Stimulated activated CD4-positive, alpha-beta T cell treated with anti-CD3 and anti-CD28 coated beads, Interleukin-4, amount 100 ng/mL, for 1 hour (primary cell): ENCODE measurements at regions not wholly inside any gene's neighbourhood (a gene's known extent, or its start where the extent isn't known, plus 50 kb on each side); places are given as distances from the start of the nearest gene placed in this dataset.

Experiments used
- DNase-seq: peaks from one replicate; pipeline ENCODE4 v3.0.0-alpha.2; 2020

DNA sequence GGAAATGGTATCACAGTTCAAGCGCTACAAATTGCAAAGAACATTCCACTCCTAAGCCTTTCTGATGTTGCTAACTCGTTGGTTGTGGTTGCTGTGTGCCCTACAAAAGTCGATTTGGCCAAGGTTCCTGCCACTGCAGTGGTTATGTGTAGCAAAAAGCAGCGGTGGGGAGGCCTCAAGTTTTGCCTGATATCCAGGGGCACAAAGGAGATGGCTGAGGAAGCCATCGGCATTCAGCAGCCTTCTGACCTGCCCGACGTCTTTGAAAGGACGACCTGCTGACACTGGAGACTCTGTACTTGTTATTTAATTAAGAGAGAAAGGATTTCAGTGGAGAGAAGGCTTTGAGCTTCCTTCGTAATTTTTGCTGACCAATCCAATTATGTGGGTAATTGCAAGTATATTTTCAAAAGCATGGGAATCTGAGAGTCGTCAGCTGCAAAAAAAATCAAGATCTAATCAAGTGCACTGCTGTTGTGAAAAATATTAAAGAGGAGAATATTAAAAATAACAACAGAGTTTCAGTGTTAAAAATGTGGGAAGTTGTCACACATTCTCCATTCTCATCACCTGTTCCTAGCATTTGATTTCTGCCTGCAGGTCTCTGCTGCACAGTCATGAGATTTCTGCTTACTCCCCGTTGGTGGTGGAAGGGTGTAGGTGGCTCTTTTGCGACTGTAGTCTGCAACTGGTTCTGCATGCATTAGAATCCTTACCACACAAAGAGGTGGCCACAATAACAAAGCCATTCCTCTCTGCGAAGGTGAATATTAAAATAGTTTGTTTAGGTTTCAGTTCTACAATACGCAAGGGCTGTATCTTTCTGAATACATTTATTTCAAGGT is 319.2 kb downstream of the IRX2 start:
- no peak for DNase-seq

DNA sequence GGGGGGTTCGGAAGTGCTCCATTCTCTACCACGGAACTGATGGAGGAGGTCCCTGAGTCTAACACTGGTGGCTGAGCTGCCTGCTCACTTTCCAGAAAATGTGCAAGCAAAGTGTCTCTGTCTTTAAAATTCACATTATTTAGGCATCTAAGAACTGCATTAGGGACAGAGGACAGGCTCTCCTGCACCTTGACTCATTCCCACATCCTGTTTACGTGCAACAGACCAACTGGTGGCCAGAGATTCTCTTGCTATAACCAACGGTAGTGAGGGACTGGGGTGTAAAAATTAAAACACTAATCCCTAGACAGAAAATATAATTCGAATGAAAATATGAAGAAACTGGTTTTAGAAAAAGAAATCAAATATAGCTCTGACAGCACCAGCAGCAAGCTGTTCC is 320.9 kb downstream of the IRX2 start:
- no peak for DNase-seq

DNA sequence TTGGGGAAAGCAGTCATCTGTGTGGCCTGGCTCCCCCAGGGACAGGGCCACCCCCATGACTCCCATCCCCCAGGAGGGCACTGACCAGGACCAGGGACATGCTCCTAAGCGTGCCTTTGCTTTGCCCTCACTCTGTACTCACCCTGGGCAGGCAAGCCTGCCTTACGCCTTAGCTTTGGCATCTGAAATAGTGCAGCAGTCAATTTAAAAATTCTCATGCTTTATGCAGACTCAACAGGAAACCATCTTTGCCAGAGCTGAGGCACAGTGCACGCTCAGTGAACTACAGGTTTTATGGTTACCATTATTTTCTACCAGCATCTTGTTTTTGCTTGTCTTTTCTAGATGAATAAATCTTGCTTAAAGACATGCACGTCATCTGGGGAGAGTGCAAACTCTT is 323.5 kb downstream of the IRX2 start:
- DNase-seq, result no peak

DNA sequence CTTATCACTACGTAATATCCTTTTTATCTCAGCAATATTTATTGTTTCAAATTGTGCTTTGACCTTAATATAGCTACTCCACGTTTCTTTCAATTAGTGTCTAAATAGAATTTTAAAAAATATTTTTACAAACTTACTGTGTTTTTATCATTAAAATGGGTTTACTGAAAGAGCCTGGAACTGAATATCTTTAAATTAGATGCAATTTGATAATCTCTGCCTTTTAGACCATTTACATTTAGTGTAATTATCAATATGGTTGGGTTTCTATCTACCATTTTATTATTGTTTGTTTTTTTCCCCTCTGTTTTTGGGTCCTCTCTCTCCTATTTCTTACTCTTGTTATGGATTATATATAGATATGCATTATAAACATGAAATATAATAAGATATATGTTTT is 327.8 kb downstream of the IRX2 start:
- DNase-seq, result no peak

DNA sequence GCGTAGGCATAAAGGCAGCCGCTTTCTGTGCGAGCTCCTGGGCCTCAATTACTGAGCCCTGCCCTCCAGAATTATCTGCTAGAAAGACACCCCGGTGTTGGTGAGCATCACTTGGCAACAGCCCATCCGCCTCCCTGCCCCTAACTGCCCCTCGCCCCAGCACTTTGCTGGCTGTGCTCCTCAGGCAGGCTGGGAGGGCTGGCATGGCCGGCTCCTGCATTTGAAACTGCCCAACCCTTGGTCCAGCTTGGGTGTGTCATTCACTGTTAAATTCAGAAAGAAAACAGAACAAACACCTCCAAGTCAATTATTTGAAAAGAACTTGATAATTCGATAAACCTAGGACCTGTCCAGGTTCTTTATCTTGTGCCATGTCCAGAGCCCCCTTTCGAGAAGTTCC is 334.2 kb downstream of the IRX2 start:
- DNase-seq, result no peak

DNA sequence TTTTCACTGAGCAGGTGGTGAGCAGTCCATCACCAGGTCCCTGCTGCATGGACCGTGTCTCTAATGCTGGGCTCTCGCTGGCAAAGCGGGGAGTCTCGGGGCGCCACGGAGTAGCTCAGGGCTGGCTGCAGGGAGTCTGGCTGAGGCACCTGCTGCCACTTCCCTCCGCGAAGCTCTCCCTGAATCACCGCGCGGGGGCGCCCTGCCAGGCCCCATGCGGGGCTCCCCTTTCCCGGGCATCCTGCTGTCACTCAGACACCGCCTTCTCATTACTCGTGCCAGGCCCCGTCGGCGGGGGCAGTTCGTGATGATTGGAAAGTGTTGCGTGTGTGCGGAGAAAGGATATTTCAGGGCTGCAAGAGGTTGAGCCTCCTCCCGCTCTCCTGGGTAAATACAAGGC is 335.8 kb downstream of the IRX2 start:
- DNase-seq, result no peak

DNA sequence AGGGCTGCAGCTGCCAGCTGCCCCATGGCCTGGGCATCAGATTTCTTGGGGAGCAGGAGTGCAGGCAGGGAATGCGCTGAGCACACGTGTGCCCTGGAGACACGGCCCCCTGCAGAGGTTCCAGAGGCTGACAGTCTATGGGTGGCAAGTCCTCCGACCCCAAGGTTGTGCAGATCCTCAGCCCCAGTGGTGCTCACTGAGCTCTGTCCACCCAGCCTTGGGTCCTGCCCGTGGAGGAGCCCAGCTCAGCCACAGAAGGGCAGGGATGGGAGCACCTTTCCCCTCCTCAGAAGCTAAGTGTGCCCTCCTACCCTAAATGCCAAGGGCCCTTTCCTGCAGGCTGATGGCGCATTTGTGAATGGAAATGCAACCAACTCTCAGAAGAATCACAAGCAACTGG is 341.0 kb downstream of the IRX2 start:
- DNase-seq, result no peak

DNA sequence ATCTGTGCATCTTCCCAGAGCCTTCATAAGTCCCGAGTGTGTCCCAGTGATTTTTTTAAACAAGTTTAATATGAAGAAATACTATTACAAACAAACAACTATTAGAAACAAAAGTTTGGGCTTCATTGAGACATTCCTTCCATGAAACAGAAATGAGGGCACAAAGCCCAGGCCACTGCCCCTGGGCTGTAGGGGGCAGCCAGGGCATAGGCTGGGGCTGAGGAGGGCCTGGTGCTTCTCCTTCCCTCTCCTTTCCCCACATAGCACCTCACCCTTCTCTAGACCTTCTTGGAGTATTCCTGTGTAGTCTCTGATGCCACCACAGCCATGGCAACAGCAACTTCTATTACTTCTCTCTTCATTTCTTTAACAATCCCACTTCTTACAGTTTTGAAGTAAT is 348.2 kb downstream of the IRX2 start:
- no peak for DNase-seq

DNA sequence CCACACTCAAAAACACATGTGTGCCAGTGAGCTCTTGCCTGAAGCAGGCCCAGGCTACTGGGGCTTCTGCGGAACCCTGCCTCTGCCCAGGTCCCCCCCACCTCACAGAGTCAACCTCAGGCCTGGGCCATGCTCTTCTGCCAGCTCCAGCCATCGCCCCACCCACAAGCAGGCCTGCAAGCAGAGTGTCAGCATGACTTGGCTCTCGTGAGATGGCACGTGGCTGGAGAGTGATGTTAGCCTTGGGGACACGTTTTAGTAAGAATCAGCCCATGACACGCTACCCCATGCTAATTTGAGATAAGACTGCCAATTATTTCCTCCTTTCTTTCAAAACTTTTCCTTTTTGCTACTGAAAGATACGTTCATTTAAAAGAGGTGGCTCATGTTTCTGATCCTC is 351.7 kb downstream of the IRX2 start:
- DNase-seq, result no peak

DNA sequence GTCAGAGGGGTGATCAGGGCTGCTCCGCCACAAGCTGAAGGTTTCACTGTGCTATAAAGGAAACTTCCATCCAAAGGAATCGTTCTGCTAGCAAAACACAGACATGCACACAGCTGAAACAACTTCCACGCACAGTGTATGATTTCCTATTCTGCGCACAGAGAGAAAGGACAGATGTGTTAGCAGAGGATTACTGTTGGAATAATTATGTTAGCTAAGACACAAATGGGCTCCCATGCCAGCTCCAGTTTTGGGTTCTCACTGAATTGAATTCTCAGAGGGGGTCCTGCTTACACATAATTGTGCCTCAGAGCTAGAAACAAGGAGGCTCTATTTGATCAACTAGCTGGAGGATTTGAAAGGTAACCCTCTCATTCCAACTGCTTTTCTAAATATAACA is 352.4 kb downstream of the IRX2 start:
- DNase-seq, result no peak

DNA sequence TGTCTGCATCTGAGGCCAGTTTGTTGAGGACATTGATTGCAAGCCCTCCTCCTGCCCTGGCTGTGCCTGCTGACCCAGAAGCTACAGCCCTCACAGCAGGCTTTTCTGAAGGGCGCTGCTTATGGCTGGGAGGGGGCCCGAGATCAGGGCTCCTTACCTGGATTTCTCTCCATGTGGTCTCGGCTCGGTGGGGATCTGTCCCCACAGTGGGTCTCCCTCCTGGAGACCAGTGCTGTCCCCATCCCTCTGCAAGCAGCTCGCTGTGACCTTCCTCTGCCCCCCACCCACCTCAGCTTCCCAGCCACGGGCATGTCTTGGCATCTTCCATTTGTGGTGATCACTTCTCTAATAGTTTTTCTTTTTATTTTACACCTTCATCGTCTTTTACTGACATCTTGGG is 357.9 kb downstream of the IRX2 start:
- DNase-seq, result no peak

DNA sequence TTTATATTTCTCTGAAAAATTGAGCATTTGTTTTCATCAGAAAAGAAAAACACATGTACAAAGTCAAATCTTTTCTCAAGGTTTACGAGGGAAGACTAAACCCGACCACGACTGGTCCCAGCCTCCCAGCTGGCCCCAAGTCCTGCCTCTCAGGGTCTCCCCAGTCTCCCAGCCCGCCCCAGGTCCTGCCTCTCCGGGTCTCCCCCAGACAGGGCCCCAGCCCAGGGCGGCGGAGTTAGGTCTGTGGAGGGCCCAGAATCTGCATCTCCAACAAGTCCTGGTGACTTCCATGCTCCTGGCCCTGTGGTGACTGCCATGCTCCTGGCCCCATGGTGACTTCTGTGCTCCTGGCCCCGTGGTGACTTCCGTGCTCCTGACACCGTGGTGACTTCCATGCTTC is 359.9 kb downstream of the IRX2 start:
- no peak for DNase-seq

DNA sequence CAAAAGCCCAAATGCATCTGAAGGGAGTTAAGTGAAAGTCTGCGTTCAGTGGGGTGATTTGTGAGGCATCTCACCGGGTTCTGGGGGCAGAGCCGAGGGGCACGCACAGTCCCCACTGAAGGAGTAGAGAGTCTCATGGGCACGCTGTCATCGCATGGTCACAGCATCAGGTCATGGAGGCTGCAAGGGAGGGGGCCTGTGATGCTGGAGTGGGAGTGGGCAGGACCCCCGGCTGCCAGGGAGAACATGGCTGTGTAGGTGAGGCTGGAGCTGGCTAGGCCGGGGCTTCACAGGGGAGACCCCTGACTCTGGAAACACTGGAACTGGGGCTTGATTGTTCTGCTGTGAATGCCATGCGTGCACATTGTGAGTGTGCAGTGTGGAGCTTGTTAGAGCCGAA is 360.5 kb downstream of the IRX2 start:
- no peak for DNase-seq

DNA sequence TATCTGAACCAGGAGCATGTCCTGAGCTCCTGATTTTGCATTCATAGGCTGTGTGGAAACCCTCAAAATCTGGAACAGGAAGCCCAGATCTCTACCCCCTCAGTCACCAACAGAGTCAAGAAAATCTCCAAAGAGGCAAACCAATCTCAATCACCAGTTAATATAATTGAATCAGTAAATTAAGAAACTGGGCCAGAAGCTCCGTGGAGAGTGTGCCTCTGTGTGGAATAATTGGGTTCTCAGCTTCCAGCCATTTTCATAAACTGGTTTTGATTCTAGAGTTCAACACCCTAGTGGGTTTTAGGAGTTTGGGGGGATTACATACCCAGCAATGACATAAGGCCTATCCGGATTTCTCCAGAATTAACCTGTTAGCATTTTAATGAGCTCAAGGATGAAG is 362.9 kb downstream of the IRX2 start:
- no peak for DNase-seq

DNA sequence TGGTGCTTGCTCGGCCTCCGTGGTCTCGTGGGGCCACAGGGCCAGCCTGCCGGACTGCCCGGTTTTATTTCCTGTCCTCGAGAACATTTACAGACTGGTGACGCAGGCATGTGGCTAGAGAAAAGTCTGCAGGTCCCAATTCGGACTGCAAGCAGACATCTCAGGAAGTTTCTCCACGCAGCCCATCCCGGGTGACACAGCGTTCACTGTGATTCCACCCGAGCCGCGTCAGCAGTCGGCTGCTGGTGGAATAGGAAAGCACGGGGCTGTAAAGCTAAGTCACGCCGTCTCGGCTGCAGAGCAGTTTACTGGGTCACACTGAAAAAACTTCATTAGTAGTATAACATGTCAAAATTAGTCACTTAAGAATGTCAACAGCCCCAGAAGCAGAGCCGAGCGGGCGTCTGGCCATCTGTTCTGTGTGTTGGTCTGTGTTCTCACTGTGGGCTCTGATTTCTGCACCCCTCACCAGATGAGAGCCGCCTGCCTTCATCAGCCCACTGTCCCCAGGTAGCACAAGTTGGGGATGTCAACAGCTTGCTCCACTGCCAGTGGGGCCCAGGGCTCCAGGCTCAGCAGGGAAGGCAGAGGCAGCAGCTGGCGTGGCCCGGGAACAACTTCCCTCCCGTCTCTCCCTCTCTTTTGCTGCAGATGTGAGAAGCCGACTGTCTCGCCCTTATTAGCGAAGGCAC is 363.7 kb downstream of the IRX2 start:
- no peak for DNase-seq

DNA sequence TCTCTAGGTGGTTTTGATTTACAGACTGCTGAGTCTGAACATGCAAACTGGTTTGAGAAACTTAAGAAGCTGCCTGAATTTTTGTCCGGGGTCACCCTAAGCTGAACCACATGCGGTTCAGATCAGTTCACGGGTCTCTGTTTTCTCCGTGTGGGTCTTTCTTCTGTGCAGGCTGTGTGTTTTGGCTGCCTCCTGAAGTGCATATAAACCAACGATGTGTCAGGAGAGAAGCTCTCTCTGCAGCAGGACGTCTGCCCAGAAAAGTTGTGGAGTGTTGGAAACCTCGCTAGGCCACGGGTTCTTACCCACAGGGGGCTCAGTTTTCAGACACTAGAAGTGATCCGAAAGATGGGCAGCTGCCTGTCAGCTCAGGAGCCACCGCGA is 364.2 kb downstream of the IRX2 start:
- DNase-seq, result no peak

DNA sequence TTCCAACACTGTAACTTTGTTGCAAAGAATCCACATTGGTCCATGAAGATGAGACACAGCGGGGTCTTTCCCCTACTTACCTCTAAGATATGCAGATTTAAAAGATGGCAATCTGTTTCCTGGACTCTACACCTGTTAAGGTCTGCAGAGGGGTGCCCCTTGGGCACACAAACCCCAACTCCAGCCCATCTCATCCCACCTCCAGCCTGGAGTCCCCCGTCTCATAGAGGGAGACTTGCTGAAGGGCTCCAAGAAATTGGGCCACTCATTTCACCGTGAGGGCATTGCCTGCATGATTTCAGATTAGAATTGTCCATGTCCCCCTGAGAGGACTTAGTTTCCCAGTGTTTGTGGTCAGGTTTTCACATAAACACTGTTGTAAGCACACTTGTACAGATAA is 365.7 kb downstream of the IRX2 start:
- no peak for DNase-seq

DNA sequence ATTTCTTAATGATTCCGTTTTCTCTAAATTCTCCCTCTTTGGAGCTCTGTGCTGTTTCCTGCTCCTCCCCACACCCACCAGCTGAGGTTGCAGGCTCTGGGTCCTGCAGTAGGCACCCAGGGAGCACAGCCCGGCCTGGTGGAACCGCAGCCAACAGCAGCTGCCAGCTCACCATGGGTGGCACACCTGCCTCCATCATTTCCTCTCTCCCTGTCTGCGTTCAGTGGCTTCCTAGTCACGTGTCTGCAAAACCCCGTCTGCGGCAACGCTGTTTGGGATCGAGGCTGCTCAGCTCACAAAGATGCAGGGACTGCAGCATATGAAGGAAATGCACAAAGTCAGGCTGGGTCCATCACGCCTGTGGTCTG is 367.8 kb downstream of the IRX2 start:
- no peak for DNase-seq

DNA sequence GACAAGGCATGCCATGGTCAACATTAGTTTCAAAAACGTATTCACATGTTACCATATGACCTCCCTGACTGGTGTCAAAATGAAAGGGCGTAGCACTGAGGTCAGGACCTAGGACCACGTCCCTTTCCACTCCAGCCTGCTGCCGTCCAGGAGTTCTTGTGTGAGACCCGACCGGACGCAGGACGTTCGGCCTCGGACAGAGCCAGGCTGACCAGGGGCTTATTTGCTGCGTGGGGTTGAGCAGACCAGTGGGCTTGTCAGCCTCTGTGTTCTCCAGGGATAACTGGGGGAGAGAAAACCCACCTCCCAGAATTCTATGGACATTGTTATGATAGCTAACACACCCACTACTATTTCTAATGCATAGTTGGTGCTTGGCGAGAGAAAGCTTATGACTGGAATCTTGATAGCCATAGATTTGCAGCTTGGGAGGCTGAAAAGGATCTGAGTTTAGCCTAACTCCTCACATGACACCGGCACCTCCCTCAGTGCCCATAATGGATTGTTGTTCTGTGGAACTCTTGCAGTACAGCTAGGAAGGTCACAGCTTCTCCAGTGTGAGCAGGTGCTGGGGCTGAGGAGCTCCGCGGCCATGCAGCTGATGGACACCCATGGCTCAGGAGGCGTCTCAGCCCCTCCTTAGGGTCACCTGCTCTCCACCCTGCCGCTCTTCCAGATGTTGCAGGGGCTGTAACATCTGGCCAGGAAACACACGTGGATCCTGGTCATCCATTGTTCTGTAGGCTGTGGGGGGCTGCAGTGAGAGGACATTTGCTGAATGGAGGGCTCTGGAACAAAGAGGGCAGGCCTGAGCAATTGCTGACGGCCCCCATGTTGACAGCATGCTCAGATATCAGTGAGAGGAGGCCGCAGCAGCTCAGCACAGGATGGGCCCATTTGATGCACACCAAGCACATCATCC is 368.4 kb downstream of the IRX2 start:
- no peak for DNase-seq

DNA sequence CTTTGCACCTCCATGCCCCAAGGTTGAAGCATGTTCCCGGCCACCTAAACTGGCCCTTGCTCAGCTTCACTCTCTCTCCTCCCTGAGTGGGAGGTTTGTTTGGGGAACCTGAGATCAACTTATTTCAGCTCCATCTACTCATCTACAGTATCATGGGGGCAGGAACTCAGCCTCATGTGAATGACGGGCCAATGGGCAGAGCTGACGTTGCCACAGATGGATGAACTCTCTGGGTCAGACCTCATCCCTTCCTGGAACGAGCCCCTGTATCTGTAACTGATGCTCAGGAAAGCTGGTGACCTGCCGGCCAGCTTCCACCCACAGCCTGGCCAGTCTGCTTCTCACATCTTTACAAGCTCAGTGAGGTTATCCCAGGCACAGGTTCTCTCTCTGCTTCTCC is 369.6 kb downstream of the IRX2 start:
- DNase-seq, result no peak

DNA sequence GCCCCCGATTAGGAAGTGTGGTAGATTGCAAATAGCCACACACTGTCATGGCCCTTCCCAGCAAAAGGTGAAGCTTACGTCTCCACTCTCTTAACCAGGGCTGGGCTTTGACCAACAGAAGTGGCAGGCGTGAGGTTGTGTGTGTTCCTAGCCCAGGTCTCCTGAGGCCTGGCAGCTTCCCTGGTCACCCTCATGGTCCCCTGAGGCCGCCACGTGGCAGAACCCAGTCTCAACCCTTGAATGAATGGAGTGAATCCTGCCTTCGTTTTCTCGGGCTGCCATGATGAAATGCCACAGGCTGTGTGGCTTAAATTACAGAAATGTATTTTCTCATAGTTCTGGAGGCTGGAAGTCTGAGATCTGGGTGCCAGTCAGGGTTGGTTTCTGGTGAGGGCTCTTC is 370.4 kb downstream of the IRX2 start:
- DNase-seq, result no peak

DNA sequence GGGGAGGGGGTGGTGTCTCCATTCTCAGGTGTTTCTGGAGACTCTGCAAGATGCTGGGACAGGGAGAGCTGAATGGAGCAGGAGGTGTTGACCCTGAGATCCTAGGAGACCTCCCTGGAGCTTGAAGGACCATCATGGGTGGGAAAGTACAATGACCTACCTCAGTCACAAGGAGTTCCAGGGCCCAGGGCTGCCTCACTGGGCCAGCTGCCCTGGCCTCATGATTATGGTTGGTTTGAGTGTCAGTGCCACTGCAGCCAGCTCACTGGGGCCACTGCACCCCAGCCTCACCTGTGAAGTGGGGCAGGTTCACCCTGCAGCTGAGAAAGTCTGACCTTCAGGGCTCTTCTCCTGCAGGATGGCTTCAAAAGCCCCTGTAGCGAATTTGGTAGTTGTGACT is 372.5 kb downstream of the IRX2 start:
- DNase-seq, result no peak

DNA sequence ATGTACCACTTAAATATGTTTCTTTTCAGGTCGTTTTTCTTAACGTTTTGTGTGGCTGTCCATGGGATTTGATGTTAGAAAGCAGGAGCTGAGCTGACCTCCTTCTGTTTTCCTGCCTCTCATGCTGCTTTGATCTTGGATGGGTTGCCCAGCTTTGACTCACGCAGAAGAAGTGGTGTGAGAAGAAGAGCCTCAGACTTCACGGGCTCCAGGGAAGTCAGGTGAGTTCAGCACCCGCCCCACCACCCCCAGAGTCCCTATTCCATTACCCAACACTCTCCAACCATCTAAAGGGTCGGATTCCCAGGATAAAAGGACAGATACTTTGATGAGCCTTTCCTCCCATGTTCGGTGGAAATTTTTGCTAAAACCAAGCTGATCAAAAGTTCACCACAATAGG is 373.4 kb downstream of the IRX2 start:
- no peak for DNase-seq

DNA sequence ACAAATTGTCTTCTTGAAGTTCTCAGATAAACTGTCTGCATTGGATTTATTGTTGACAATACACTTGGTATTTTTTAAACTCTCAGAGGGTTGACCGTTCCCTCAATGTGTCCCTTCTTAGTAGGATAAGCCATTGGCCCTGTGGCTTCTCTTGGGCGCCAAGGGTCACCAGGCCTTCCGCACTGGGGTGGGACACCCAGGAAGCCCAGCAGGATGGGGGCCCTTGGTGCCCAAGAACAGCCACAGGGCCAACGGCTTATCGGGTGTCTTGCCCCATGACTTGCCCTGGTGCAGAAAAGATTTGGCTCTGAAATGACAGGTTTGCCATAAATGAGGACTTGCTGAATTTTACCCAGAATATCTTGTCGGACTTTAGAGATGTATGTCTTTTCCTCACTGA is 375.0 kb downstream of the IRX2 start:
- DNase-seq, result no peak
